ENCODE measurements at regions not wholly inside any gene's neighbourhood (a gene's known extent, or its start where the extent isn't known, plus 50 kb on each side); places are given as distances from the start of the nearest gene placed in this dataset.
"Not testable (repeated sequence)": the region's sequence is repeated elsewhere in the genome, so short reads cannot be mapped to it uniquely, and the experiment has no call there.

DNA sequence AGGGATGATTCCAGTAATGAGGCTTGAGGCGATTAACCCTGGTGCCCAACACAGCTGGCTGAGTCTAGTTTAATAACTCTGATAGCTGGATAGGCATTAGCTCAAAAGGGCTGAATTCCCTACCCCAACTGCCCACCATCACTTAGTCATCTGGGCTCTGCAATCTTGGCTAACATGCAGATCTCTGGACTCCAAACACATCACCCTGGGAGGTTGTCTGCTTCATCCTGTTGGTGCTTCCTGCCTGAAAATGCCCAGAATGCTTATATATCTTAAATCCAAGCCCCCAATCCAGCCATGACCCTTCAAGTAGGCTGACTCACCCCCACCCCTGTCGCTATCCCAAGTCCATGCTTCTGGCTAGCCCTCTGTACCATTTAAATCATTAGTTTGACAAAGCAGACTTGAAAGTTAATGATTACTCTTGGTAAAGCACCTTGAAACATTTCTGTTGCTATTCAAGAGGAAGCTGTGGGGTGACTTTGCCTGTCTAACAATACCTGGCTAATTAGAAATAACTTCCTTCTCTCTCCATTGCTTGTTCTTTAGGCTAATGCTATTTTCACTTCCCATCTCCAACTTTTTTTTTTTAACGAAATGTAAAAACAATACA is 107.0 kb upstream of the RORA start:
- Histone ChIP-seq H3K4me2 (ENCODE audit: low read length) (no peak overlapping the region), H3K9me2 (ENCODE audit: insufficient read depth, low read length) (no peaks in the 10 kb centered on the region), H3K27ac (ENCODE audit: low read length) (no peak overlapping the region), H3K9me3 (ENCODE audit: low read length) (no peaks in the 10 kb centered on the region), H3K79me2 (replicated peaks; ENCODE audit: insufficient read depth, low read length) (no peaks in the 10 kb centered on the region), H3K4me3 (ENCODE audit: low read length) (no peak overlapping the region), H4K20me1 (ENCODE audit: insufficient read depth) (no peaks in the 10 kb centered on the region), H3F3A (ENCODE audit: insufficient read depth, low read length, poor library complexity, severe bottlenecking) (no peaks in the 10 kb centered on the region), H3K9ac (ENCODE audit: low read length) (no peak overlapping the region), H3K27me3 (ENCODE audit: insufficient read depth, low read depth, low read length) (no peaks in the 10 kb centered on the region), H3K36me3 (ENCODE audit: insufficient read depth, low read length) (no peaks in the 10 kb centered on the region), H2AFZ (ENCODE audit: low read depth, low read length) (no peak overlapping the region)
- TF ChIP-seq, protein P1, sequence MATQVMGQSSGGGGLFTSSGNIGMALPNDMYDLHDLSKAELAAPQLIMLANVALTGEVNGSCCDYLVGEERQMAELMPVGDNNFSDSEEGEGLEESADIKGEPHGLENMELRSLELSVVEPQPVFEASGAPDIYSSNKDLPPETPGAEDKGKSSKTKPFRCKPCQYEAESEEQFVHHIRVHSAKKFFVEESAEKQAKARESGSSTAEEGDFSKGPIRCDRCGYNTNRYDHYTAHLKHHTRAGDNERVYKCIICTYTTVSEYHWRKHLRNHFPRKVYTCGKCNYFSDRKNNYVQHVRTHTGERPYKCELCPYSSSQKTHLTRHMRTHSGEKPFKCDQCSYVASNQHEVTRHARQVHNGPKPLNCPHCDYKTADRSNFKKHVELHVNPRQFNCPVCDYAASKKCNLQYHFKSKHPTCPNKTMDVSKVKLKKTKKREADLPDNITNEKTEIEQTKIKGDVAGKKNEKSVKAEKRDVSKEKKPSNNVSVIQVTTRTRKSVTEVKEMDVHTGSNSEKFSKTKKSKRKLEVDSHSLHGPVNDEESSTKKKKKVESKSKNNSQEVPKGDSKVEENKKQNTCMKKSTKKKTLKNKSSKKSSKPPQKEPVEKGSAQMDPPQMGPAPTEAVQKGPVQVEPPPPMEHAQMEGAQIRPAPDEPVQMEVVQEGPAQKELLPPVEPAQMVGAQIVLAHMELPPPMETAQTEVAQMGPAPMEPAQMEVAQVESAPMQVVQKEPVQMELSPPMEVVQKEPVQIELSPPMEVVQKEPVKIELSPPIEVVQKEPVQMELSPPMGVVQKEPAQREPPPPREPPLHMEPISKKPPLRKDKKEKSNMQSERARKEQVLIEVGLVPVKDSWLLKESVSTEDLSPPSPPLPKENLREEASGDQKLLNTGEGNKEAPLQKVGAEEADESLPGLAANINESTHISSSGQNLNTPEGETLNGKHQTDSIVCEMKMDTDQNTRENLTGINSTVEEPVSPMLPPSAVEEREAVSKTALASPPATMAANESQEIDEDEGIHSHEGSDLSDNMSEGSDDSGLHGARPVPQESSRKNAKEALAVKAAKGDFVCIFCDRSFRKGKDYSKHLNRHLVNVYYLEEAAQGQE (IDR thresholded peaks at IDR 0.05; ENCODE audit: borderline replicate concordance), result no peak
- TF ChIP-seq POLR2AphosphoS5 (IDR thresholded peaks at IDR 0.05) (no peak), EP300 (conservative IDR thresholded peaks at IDR 0.05; ENCODE audit: poor library complexity, severe bottlenecking) (no peak)

DNA sequence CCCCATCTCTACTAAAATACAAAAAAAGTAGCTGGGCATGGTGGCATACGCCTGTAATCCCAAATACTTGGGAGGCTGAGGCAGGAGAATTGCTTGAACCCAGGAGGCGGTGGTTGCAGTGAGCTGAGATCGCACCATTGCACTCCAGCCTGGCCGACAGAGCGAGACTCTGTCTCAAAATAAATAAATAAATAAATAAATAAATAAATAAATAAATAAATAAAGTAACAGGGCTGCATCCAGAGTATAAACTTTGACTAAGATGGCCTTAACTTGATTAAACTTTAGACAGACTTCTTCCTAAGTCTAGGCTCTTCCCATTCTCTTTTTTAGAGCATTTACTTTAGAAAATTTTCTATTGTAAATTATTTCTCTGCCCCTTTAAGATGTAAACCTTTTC is 105.6 kb upstream of the RORA start:
- H3K9ac ChIP-seq (ENCODE audit: low read length); H3K27ac ChIP-seq (ENCODE audit: low read length); H3K4me3 ChIP-seq (ENCODE audit: low read length); H3K27me3 ChIP-seq (ENCODE audit: insufficient read depth, low read depth, low read length); H2AFZ ChIP-seq (ENCODE audit: low read depth, low read length); H3F3A ChIP-seq (ENCODE audit: insufficient read depth, low read length, poor library complexity, severe bottlenecking); H3K36me3 ChIP-seq (ENCODE audit: insufficient read depth, low read length); H3K79me2 ChIP-seq (replicated peaks; ENCODE audit: insufficient read depth, low read length); H3K9me2 ChIP-seq (ENCODE audit: insufficient read depth, low read length); H3K9me3 ChIP-seq (ENCODE audit: low read length); H4K20me1 ChIP-seq (ENCODE audit: insufficient read depth); H3K4me2 ChIP-seq (ENCODE audit: low read length): not testable (repeated sequence)

DNA sequence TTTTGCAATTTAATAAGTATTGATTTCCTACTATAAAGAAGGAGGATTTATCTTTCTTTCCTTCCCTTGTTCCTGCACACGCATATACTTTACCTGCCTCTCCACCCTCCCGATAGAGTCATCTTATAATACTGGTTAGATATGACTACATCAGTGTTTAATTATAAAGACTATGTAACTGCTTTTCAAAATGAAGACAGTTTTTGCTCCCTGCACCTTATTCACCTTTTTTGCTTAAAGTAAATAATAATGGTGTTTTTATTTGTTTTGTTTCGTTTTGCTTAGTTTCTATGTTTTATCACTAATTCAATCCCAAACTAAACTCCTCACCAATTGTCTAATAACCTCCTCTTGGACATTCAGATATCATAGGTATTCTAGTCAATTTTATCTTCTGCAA is 101.9 kb upstream of the RORA start:
- H3K9me2 ChIP-seq (ENCODE audit: insufficient read depth, low read length), result no peaks in the 10 kb centered on the region
- no peak overlapping the region for H3K4me3 ChIP-seq (ENCODE audit: low read length)
- no peak overlapping the region for H3K9ac ChIP-seq (ENCODE audit: low read length)
- TF ChIP-seq, protein P1 (IDR thresholded peaks at IDR 0.05; ENCODE audit: borderline replicate concordance), result no peak
- no peak for TF ChIP-seq MXI1 (conservative IDR thresholded peaks at IDR 0.05; ENCODE audit: poor library complexity, severe bottlenecking)
- no peaks in the 10 kb centered on the region for H3K36me3 ChIP-seq (ENCODE audit: insufficient read depth, low read length)
- no peaks in the 10 kb centered on the region for H4K20me1 ChIP-seq (ENCODE audit: insufficient read depth)
- H3K4me2 ChIP-seq (ENCODE audit: low read length), result no peak overlapping the region
- no peaks in the 10 kb centered on the region for H3K27me3 ChIP-seq (ENCODE audit: insufficient read depth, low read depth, low read length)
- no peaks in the 10 kb centered on the region for H3K79me2 ChIP-seq (replicated peaks; ENCODE audit: insufficient read depth, low read length)
- no peaks in the 10 kb centered on the region for H3K9me3 ChIP-seq (ENCODE audit: low read length)
- H3K27ac ChIP-seq (ENCODE audit: low read length), result no peak overlapping the region
- H3F3A ChIP-seq (ENCODE audit: insufficient read depth, low read length, poor library complexity, severe bottlenecking), result no peaks in the 10 kb centered on the region
- no peak overlapping the region for H2AFZ ChIP-seq (ENCODE audit: low read depth, low read length)

Measured in neural cell (in vitro differentiated cells).